Coronary artery (tissue), 2 donors: ENCODE measurements at regions not wholly inside any gene's neighbourhood (a gene's known extent, or its start where the extent isn't known, plus 50 kb on each side); places are given as distances from the start of the nearest gene placed in this dataset.

Experiments used
- DNase-seq: peaks from one replicate; pipeline ENCODE4 v3.0.0-alpha.2; 2017; ENCODE audit warnings: low spot score
- H3K27ac ChIP-seq, 2 donors: fragments of 200-600 bp; sonication (generic); one replicate each; pipeline ENCODE4 v1.5.1; 2016 to 2019
- H3K4me3 ChIP-seq: fragments of 200-600 bp; sonication (generic); 2 replicates; pipeline ENCODE4 v1.5.1; 2016; ENCODE audit warnings: mild to moderate bottlenecking, moderate library complexity
- TF ChIP-seq, protein P1 (sequence below): fragments of 200-600 bp; sonication (generic); IDR thresholded peaks from one replicate; pipeline ENCODE4 v1.5.1; 2019; ENCODE audit warnings: antibody characterized with exemption

DNA sequence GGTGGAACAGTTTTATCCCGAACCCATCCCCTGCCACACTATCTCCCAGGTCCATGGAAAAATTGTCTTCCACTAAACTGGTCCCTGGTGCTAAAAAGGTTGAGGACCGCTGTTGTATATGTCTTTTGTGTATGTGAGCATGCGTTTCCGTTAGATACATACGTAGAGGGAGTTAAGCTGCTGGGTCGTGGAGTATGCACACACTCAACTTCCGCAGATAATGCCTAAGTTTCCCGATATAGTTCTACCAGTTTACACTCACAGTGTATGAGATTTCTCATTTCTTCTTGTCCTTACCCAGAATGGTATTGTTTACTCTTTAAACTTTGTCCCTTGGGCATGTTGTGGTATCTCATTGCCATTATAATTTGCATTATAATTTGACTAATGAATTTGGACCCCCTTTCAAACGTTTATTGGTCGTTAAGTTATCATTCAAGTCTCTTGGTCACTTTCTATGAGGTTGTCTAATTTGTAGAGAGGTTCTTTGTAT lies 50.5 kb upstream of the SCAF8 start:
- TF ChIP-seq, protein P1, sequence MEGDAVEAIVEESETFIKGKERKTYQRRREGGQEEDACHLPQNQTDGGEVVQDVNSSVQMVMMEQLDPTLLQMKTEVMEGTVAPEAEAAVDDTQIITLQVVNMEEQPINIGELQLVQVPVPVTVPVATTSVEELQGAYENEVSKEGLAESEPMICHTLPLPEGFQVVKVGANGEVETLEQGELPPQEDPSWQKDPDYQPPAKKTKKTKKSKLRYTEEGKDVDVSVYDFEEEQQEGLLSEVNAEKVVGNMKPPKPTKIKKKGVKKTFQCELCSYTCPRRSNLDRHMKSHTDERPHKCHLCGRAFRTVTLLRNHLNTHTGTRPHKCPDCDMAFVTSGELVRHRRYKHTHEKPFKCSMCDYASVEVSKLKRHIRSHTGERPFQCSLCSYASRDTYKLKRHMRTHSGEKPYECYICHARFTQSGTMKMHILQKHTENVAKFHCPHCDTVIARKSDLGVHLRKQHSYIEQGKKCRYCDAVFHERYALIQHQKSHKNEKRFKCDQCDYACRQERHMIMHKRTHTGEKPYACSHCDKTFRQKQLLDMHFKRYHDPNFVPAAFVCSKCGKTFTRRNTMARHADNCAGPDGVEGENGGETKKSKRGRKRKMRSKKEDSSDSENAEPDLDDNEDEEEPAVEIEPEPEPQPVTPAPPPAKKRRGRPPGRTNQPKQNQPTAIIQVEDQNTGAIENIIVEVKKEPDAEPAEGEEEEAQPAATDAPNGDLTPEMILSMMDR = no peak
- no peak overlapping the region for H3K27ac ChIP-seq
- H3K4me3 ChIP-seq = no peak overlapping the region
- no peak for DNase-seq
